K562 (cell line): ENCODE measurements at regions not wholly inside any gene's neighbourhood (a gene's known extent, or its start where the extent isn't known, plus 50 kb on each side); places are given as distances from the start of the nearest gene placed in this dataset.

ENCODE experiments used
- AFF4 ChIP-seq: sonication (generic); formaldehyde crosslinking; IDR thresholded peaks from 2 replicates; pipeline ENCODE4 v1.8.0; 2023; ENCODE audit warnings: mild to moderate bottlenecking, missing genetic modification reagents
- BRF1 ChIP-seq: IDR thresholded peaks from 3 replicates; pipeline ENCODE4 v1.6.1; 2011; ENCODE audit warnings: borderline replicate concordance, mild to moderate bottlenecking; ENCODE audit not compliant: insufficient read length; ENCODE audit errors: extremely low read depth
- MCM3 ChIP-seq: fragments of 450-650 bp; IDR thresholded peaks from 2 replicates; pipeline ENCODE4 v1.6.1; 2016
- MGA ChIP-seq: fragments of 450-650 bp; IDR thresholded peaks from 2 replicates; pipeline ENCODE4 v1.6.1; 2016; ENCODE audit warnings: mild to moderate bottlenecking, moderate library complexity
- POLR3A ChIP-seq: IDR thresholded peaks from 2 replicates; pipeline ENCODE4 v1.6.1; 2011; ENCODE audit warnings: borderline replicate concordance, mild to moderate bottlenecking, moderate library complexity; ENCODE audit not compliant: insufficient read length, insufficient read depth; ENCODE audit errors: extremely low read depth
- SREBF2 ChIP-seq: sonication (generic); formaldehyde crosslinking; IDR thresholded peaks from 2 replicates; pipeline ENCODE4 v1.4.0; 2020; ENCODE audit warnings: mild to moderate bottlenecking, missing genetic modification reagents
- ZNF3 ChIP-seq: fragments of 250-450 bp; sonication (Bioruptor Pico); IDR thresholded peaks from 2 replicates; pipeline ENCODE4 v1.5.0; 2021; ENCODE audit warnings: mild to moderate bottlenecking, moderate library complexity

GRCh38 chr13:56352361-56352760 lies 788.4 kb upstream of the PRR20A start (continued):
- no peak for TF ChIP-seq MGA
- no peak for TF ChIP-seq MCM3
- TF ChIP-seq POLR3A, result no peak
- TF ChIP-seq AFF4 (CRISPR knock-in tag), result no peak
- TF ChIP-seq SREBF2 (CRISPR knock-in tag), result no peak
- no peak for TF ChIP-seq BRF1
- no peak for TF ChIP-seq ZNF3 (CRISPR knock-in tag)
